GM19463 (cell line): ENCODE measurements at regions not wholly inside any gene's neighbourhood (a gene's known extent, or its start where the extent isn't known, plus 50 kb on each side); places are given as distances from the start of the nearest gene placed in this dataset.
"Not testable (repeated sequence)": the region's sequence is repeated elsewhere in the genome, so short reads cannot be mapped to it uniquely, and the experiment has no call there.

Source experiments
- ATAC-seq: cut with Tn5 transposase; IDR thresholded peaks from one replicate; pipeline ENCODE4 v1.9.1; 2021; ENCODE audit warnings: mild to moderate bottlenecking, moderate library complexity; ENCODE audit not compliant: unreplicated experiment

DNA sequence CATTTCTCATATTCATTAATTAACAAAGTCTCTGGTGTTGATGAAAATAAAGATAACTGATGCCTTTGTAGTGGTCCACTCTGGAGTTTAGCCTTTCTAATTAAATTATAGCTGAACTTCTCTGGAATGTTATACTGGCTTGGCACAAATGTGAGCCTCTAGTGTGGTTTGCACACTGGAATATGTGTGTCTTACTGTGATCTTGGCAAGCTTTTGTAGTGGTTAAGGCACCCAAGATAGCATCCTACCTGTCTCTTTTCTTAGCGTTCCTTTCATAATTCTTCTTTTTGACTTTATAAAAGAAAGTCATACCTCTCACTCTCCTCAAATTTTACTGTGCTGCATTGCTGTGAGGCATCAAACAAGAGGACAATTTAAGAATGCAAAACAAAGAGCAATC, 107.4 kb downstream of the UTRN start:
- ATAC-seq, result no peak

- ATAC-seq, result no peak
Measured at GRCh38 chr6:144394210-144394609, 109.1 kb downstream of the UTRN start.

- no peak for ATAC-seq
Measured at GRCh38 chr6:144395014-144395413, 109.9 kb downstream of the UTRN start.

- ATAC-seq, result no peak
Measured at GRCh38 chr6:144395826-144396225, 110.7 kb downstream of the UTRN start.

GRCh38 chr6:144397141-144397540, 112.0 kb downstream of the UTRN start:
- no peak for ATAC-seq

- no peak for ATAC-seq
Measured at GRCh38 chr6:144400321-144400720, 115.2 kb downstream of the UTRN start.

- no peak for ATAC-seq
Measured at GRCh38 chr6:144401736-144402733, 116.9 kb downstream of the UTRN start.

DNA sequence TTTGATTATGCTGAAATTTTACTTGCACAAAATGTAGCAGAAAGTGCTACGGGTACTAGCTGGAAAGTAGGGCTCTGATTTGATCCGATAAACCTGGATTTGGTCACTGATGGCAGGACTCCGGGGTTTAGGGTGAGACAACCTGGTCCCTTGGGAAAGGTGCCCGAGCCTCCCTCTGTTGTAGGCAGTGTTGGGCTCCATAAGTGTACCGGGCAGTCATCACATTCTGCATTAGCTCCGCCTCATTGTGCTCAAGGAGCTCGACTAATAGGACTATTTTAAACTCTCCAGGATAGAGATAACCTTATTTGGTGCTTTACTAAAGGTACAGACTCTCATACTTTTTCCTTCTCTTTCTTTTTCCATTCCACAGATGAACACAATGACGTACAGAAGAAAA, 117.6 kb downstream of the UTRN start:
- ATAC-seq, result no peak

DNA sequence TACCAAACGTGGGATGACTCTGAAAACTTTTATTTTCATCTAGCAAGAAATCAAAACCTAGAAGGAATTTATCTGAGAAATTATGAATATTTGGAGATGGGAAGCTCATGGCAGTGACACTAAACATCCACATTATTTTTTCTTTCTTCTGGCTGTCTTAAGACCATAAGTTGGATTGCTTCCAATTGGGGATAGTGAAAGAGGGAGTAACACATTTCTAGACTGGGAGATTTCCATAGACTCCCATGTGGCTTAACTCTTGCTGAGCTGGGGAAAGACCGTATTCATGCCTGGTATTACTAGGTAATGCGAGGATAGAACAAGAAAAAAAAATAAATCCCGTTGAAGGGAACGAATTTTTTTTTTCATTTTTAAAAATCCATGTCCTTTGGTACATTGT, 120.0 kb downstream of the UTRN start:
- ATAC-seq, result no peak

DNA sequence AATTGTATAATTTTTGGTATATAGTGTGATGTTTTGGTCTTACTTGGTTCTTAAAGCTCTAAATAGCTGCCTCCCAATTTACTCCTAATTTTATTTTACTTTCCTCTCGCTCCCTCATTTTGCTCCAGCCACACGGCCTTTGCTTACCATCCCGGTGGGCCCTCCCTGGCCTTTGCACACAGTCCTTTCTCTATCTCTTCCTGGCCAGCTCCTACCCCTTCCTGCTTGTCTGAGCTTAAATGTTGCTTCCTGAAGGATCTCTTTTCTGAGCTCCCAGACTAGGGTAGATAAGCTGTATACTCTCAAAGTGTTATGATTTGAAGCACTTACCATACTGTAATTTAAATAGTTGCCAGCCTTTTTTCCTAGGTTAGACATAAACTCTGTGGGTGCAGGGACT, 121.7 kb downstream of the UTRN start:
- no peak for ATAC-seq

- no peak for ATAC-seq
Measured at GRCh38 chr6:144408161-144408560, 123.0 kb downstream of the UTRN start.

GRCh38 chr6:144410059-144410458, 124.9 kb downstream of the UTRN start:
- ATAC-seq, result no peak

- not testable (repeated sequence) for ATAC-seq
Measured at GRCh38 chr6:144410574-144410973, 125.4 kb downstream of the UTRN start.

GRCh38 chr6:144411531-144412165, 126.5 kb downstream of the UTRN start:
- no peak for ATAC-seq

DNA sequence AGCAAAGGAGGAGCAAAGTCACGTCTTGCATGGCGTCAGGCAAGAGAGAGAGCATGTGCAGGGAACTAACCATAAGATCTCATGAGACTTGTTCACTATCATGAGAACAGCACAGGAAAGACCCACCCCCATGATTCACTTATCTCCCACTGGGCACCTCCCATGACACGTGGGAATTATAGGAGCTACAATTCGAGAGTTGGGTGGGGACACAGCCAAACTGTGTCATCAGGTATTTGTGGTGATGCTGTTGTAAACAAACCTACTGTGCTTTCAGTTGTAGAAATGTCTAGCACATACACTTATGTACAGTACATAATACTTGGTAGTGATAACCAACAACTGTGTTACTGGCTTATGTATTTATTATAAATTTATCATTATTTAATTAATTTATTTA, 128.3 kb downstream of the UTRN start:
- ATAC-seq, result no peak

GRCh38 chr6:144415014-144415413, 129.9 kb downstream of the UTRN start:
- no peak for ATAC-seq

- ATAC-seq, result no peak
Measured at GRCh38 chr6:144415835-144416237, 130.7 kb downstream of the UTRN start.

GRCh38 chr6:144416244-144416643, 131.1 kb downstream of the UTRN start:
- ATAC-seq, result no peak

GRCh38 chr6:144416773-144417172, 131.6 kb downstream of the UTRN start:
- no peak for ATAC-seq

DNA sequence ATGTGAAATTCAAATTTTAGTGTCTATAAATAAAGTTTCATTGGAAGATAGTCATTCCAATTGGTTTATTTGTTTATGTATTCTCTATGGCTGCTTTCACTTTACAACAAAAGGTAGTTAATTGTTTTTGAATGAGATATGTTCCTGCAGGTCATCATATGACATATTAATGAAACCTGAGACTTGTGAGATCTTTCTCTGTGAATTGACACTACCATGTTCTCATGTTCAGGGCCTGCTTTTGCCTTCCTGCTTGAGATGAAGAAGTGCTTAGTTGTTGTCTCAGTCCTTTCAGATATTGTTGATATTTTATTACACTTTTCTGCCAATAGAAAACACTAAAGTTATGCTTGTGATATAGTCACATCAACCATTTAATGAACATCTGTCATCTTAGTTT, 132.5 kb downstream of the UTRN start:
- no peak for ATAC-seq

DNA sequence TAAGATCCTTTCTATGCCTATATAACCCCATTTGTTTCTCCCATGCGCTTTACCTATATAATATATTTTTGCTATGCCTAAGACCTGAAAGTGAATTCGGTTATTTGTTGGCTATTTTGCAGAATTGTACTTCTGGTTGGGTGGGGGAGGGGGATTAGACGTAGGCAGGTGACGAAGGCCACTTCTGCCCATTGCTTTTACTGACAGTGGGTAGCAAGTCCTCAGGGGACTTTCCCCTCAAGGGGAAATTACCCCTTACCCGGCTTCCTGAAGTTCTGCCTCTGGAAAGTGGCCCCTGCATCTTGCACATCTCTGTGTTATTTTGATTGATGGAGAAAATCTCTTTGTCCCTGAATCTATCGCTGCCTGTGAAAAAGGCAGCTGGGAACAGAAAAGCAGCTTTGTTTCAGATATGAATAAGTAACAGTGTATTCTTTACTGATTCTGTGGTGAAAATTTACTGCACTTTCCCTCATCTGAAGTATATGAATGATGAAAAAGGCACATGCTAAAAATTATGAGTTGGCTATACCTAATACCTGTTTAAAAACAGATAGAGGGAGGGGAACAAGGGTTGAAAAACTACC, 133.9 kb downstream of the UTRN start:
- ATAC-seq, result no peak

DNA sequence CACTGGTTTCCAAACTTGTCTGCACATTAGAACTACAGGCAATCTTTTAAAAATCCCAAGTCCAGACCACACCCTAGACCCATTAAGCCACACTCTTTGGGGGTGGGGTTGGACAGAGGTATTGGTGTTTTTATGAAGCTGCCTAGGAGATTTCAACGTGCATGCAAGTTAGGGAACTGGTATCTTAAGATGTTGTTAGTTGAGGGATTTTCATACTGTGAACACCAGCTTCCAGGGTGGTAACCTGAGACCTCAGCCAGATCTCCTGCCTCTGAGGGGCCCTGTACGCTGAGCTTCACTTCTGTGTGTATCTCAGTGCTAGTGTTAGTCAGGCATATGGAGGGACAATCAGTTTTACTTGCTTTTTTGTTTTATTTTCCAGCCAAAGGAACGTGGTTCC, 138.0 kb downstream of the UTRN start:
- no peak for ATAC-seq
